ENCODE measurements at regions not wholly inside any gene's neighbourhood (a gene's known extent, or its start where the extent isn't known, plus 50 kb on each side); places are given as distances from the start of the nearest gene placed in this dataset.
A peak's percentile ranks its signal among the peaks of the same experiment; 100 is the strongest.

- peaks cover 18 to 28% of the 10 kb centered on the region in 2 experiments for H3K9me3 Mint-ChIP-seq
- H3K18ac ChIP-seq (ENCODE audit: insufficient read length, low read depth, low read length) = no peak overlapping the region
- no peaks in the 10 kb centered on the region for H3K4me1 ChIP-seq (ENCODE audit: insufficient read depth, low read length)
- H4K8ac ChIP-seq (replicated peaks; ENCODE audit: insufficient read length, low read depth, low read length) = no peak overlapping the region
- H3K36me3 Mint-ChIP-seq (ENCODE audit: insufficient read depth in 1 of 3, low read depth in 3 of 3) = peaks cover 8 to 34% (median 14%) of the 10 kb centered on the region in 3 experiments
- DNase-seq = no peak
- H3K9ac ChIP-seq (ENCODE audit: extremely low read depth, insufficient read length, low read length) = no peak overlapping the region
- no peak overlapping the region for H2BK5ac ChIP-seq (ENCODE audit: insufficient read length, low read length)
- no peak overlapping the region for H4K91ac ChIP-seq (ENCODE audit: insufficient read length, low read depth, low read length)
- H3K23me2 ChIP-seq (ENCODE audit: insufficient read length, low read depth, low read length, poor library complexity, severe bottlenecking) = no peaks in the 10 kb centered on the region
- H3K56ac ChIP-seq (ENCODE audit: insufficient read length, low read depth, low read length) = no peak overlapping the region
- H3T11ph ChIP-seq (ENCODE audit: low read length) = no peak overlapping the region
- H3K4me3 Mint-ChIP-seq = no peak overlapping the region
- H3K4me1 Mint-ChIP-seq = peaks cover 0 to 5% of the 10 kb centered on the region in 2 experiments; a peak in 1 of 4 replicates
- H2BK15ac ChIP-seq (ENCODE audit: low read depth, low read length) = no peak overlapping the region
- no peaks in the 10 kb centered on the region for H4K20me1 ChIP-seq (ENCODE audit: control insufficient read depth, insufficient read depth, insufficient read length)
- no peak overlapping the region for H3K4me2 ChIP-seq (ENCODE audit: insufficient read depth, insufficient read length, low read length)
- H2AK5ac ChIP-seq (ENCODE audit: insufficient read length, low read length) = no peak overlapping the region
- H4K5ac ChIP-seq (ENCODE audit: insufficient read length, low read depth, low read length) = no peak overlapping the region
- H3K9me3 ChIP-seq (ENCODE audit: control insufficient read depth, low read depth, low read length) = no peaks in the 10 kb centered on the region
- no peak overlapping the region for H3K14ac ChIP-seq (ENCODE audit: insufficient read depth, low read length)
- H3K79me1 ChIP-seq (ENCODE audit: insufficient read depth, low read depth, low read length, poor library complexity, severe bottlenecking) = no peaks in the 10 kb centered on the region
- H2BK120ac ChIP-seq (ENCODE audit: low read depth, low read length, poor library complexity, severe bottlenecking) = no peak overlapping the region
- no peak overlapping the region for H3K4ac ChIP-seq (ENCODE audit: low read depth, low read length)
- H3K23ac ChIP-seq (ENCODE audit: insufficient read length, low read depth, low read length) = no peak overlapping the region
- H2AFZ ChIP-seq (ENCODE audit: low read length) = no peak overlapping the region
- no peaks in the 10 kb centered on the region for H3K27me3 ChIP-seq (ENCODE audit: insufficient read depth, low read length)
- H3K79me2 ChIP-seq (ENCODE audit: insufficient read depth, low read length) = no peaks in the 10 kb centered on the region
- no peak for TF ChIP-seq CTCF (conservative IDR thresholded peaks at IDR 0.05)
- no peak overlapping the region for H3K27ac ChIP-seq (ENCODE audit: insufficient read length, low read depth, low read length)
- WGBS (ENCODE audit: extremely low coverage, insufficient read length, low lambda C conversion rate) = no CpG with 5 or more reads among the region's 7 CpGs
- H3K27me3 Mint-ChIP-seq (ENCODE audit: low read depth) = no peaks in the 10 kb centered on the region
- H2BK12ac ChIP-seq (ENCODE audit: insufficient read length, low read depth, low read length) = no peak overlapping the region
- H3K27ac Mint-ChIP-seq = peak overlapping the region in 1 of 3 experiments; percentile 37; a peak in 1 of 7 replicates
- no peak overlapping the region for H2BK20ac ChIP-seq (ENCODE audit: low read depth, low read length, poor library complexity, severe bottlenecking)
Observed at GRCh38 chr5:106172681-106173532, 1497.8 kb downstream of the EFNA5 start.
